ENCODE measurements at regions not wholly inside any gene's neighbourhood (a gene's known extent, or its start where the extent isn't known, plus 50 kb on each side); places are given as distances from the start of the nearest gene placed in this dataset.

GRCh38 chr15:46111730-46112129, 476.9 kb downstream of the SQOR start:
- Histone ChIP-seq H3K9me3 (ENCODE audit: low read length) (0 out of 2 replicates have a peak, but pooled peaks cover 3% of the 10 kb centered on the region), H3K4me2 (ENCODE audit: low read depth, low read length, poor library complexity, severe bottlenecking) (no peak overlapping the region), H3K4me3 (ENCODE audit: low read length) (no peak overlapping the region), H3K27ac (ENCODE audit: low read length) (no peak overlapping the region), H3K9me2 (replicated peaks; ENCODE audit: insufficient read depth, low read length) (no peaks in the 10 kb centered on the region), H3K27me3 (ENCODE audit: low read length) (no peaks in the 10 kb centered on the region), H3K9ac (ENCODE audit: low read length) (no peak overlapping the region), H2AFZ (ENCODE audit: low read length) (no peak overlapping the region), H3K36me3 (ENCODE audit: insufficient read depth, low read length) (no peaks in the 10 kb centered on the region), H3K4me1 (ENCODE audit: low read length) (no peaks in the 10 kb centered on the region), H3K79me2 (ENCODE audit: low read length) (no peaks in the 10 kb centered on the region), H4K20me1 (ENCODE audit: insufficient read depth, low read depth, low read length) (no peaks in the 10 kb centered on the region)
- no peak for DNase-seq

- no peak overlapping the region for H3K27ac ChIP-seq (ENCODE audit: low read length)
- no peaks in the 10 kb centered on the region for H3K9me2 ChIP-seq (replicated peaks; ENCODE audit: insufficient read depth, low read length)
- H3K27me3 ChIP-seq (ENCODE audit: low read length), result no peaks in the 10 kb centered on the region
- no peak overlapping the region for H3K4me2 ChIP-seq (ENCODE audit: low read depth, low read length, poor library complexity, severe bottlenecking)
- no peaks in the 10 kb centered on the region for H3K4me1 ChIP-seq (ENCODE audit: low read length)
- H4K20me1 ChIP-seq (ENCODE audit: insufficient read depth, low read depth, low read length), result no peaks in the 10 kb centered on the region
- H3K4me3 ChIP-seq (ENCODE audit: low read length), result no peak overlapping the region
- no peak for DNase-seq
- H3K36me3 ChIP-seq (ENCODE audit: insufficient read depth, low read length), result no peaks in the 10 kb centered on the region
- H3K79me2 ChIP-seq (ENCODE audit: low read length), result no peaks in the 10 kb centered on the region
- no peak overlapping the region for H2AFZ ChIP-seq (ENCODE audit: low read length)
- 0 out of 2 replicates have a peak, but pooled peaks cover 3% of the 10 kb centered on the region for H3K9me3 ChIP-seq (ENCODE audit: low read length)
- H3K9ac ChIP-seq (ENCODE audit: low read length), result no peak overlapping the region
Measured at GRCh38 chr15:46117071-46117470, 482.2 kb downstream of the SQOR start.

GRCh38 chr15:46120713-46121112, 485.9 kb downstream of the SQOR start:
- Histone ChIP-seq H3K9me3 (ENCODE audit: low read length) (peaks cover 20% of the 10 kb centered on the region), H3K9me2 (replicated peaks; ENCODE audit: insufficient read depth, low read length) (no peaks in the 10 kb centered on the region), H3K27me3 (ENCODE audit: low read length) (no peaks in the 10 kb centered on the region), H3K27ac (ENCODE audit: low read length) (no peak overlapping the region), H3K4me3 (ENCODE audit: low read length) (no peak overlapping the region), H3K9ac (ENCODE audit: low read length) (no peak overlapping the region), H3K36me3 (ENCODE audit: insufficient read depth, low read length) (no peaks in the 10 kb centered on the region), H3K79me2 (ENCODE audit: low read length) (no peaks in the 10 kb centered on the region), H3K4me2 (ENCODE audit: low read depth, low read length, poor library complexity, severe bottlenecking) (no peak overlapping the region), H3K4me1 (ENCODE audit: low read length) (no peaks in the 10 kb centered on the region), H4K20me1 (ENCODE audit: insufficient read depth, low read depth, low read length) (no peaks in the 10 kb centered on the region), H2AFZ (ENCODE audit: low read length) (no peak overlapping the region)
- no peak for DNase-seq

- Histone ChIP-seq H3K9me2 (replicated peaks; ENCODE audit: insufficient read depth, low read length) (no peaks in the 10 kb centered on the region), H3K79me2 (ENCODE audit: low read length) (no peaks in the 10 kb centered on the region), H3K9me3 (ENCODE audit: low read length) (peaks cover 17% of the 10 kb centered on the region), H3K4me1 (ENCODE audit: low read length) (no peaks in the 10 kb centered on the region), H4K20me1 (ENCODE audit: insufficient read depth, low read depth, low read length) (no peaks in the 10 kb centered on the region), H3K27ac (ENCODE audit: low read length) (no peak overlapping the region), H3K4me2 (ENCODE audit: low read depth, low read length, poor library complexity, severe bottlenecking) (no peak overlapping the region), H2AFZ (ENCODE audit: low read length) (no peak overlapping the region), H3K27me3 (ENCODE audit: low read length) (no peaks in the 10 kb centered on the region), H3K4me3 (ENCODE audit: low read length) (no peak overlapping the region), H3K36me3 (ENCODE audit: insufficient read depth, low read length) (no peaks in the 10 kb centered on the region), H3K9ac (ENCODE audit: low read length) (no peak overlapping the region)
- DNase-seq, result no peak
Measured at GRCh38 chr15:46121441-46121840, 486.6 kb downstream of the SQOR start.

- H3K4me3 ChIP-seq (ENCODE audit: low read length), result no peak overlapping the region
- no peaks in the 10 kb centered on the region for H3K4me1 ChIP-seq (ENCODE audit: low read length)
- H2AFZ ChIP-seq (ENCODE audit: low read length), result no peak overlapping the region
- no peak overlapping the region for H3K9ac ChIP-seq (ENCODE audit: low read length)
- no peaks in the 10 kb centered on the region for H3K79me2 ChIP-seq (ENCODE audit: low read length)
- DNase-seq, result no peak
- peaks cover 20% of the 10 kb centered on the region for H3K9me3 ChIP-seq (ENCODE audit: low read length)
- no peaks in the 10 kb centered on the region for H3K36me3 ChIP-seq (ENCODE audit: insufficient read depth, low read length)
- no peaks in the 10 kb centered on the region for H3K9me2 ChIP-seq (replicated peaks; ENCODE audit: insufficient read depth, low read length)
- H3K27ac ChIP-seq (ENCODE audit: low read length), result no peak overlapping the region
- no peak overlapping the region for H3K4me2 ChIP-seq (ENCODE audit: low read depth, low read length, poor library complexity, severe bottlenecking)
- no peaks in the 10 kb centered on the region for H3K27me3 ChIP-seq (ENCODE audit: low read length)
- no peaks in the 10 kb centered on the region for H4K20me1 ChIP-seq (ENCODE audit: insufficient read depth, low read depth, low read length)
Measured at GRCh38 chr15:46126581-46126980, 491.8 kb downstream of the SQOR start.

GRCh38 chr15:46127361-46127874, 492.6 kb downstream of the SQOR start:
- Histone ChIP-seq H4K20me1 (ENCODE audit: insufficient read depth, low read depth, low read length) (no peaks in the 10 kb centered on the region), H3K9me2 (replicated peaks; ENCODE audit: insufficient read depth, low read length) (no peaks in the 10 kb centered on the region), H3K9ac (ENCODE audit: low read length) (no peak overlapping the region), H3K9me3 (ENCODE audit: low read length) (peaks cover 24% of the 10 kb centered on the region), H2AFZ (ENCODE audit: low read length) (no peak overlapping the region), H3K27ac (ENCODE audit: low read length) (no peak overlapping the region), H3K27me3 (ENCODE audit: low read length) (no peaks in the 10 kb centered on the region), H3K79me2 (ENCODE audit: low read length) (no peaks in the 10 kb centered on the region), H3K4me2 (ENCODE audit: low read depth, low read length, poor library complexity, severe bottlenecking) (no peak overlapping the region), H3K4me1 (ENCODE audit: low read length) (no peaks in the 10 kb centered on the region), H3K4me3 (ENCODE audit: low read length) (no peak overlapping the region), H3K36me3 (ENCODE audit: insufficient read depth, low read length) (no peaks in the 10 kb centered on the region)
- no peak for DNase-seq

- Histone ChIP-seq H3K79me2 (ENCODE audit: low read length) (no peaks in the 10 kb centered on the region), H3K4me2 (ENCODE audit: low read depth, low read length, poor library complexity, severe bottlenecking) (no peak overlapping the region), H3K36me3 (ENCODE audit: insufficient read depth, low read length) (no peaks in the 10 kb centered on the region), H3K9ac (ENCODE audit: low read length) (no peak overlapping the region), H2AFZ (ENCODE audit: low read length) (no peak overlapping the region), H3K9me2 (replicated peaks; ENCODE audit: insufficient read depth, low read length) (no peaks in the 10 kb centered on the region), H3K4me1 (ENCODE audit: low read length) (no peaks in the 10 kb centered on the region), H4K20me1 (ENCODE audit: insufficient read depth, low read depth, low read length) (no peaks in the 10 kb centered on the region), H3K27ac (ENCODE audit: low read length) (no peak overlapping the region), H3K27me3 (ENCODE audit: low read length) (no peaks in the 10 kb centered on the region), H3K9me3 (ENCODE audit: low read length) (peaks cover 13% of the 10 kb centered on the region), H3K4me3 (ENCODE audit: low read length) (no peak overlapping the region)
- no peak for DNase-seq
Measured at GRCh38 chr15:46129145-46129544, 494.3 kb downstream of the SQOR start.

GRCh38 chr15:46131876-46132275, 497.0 kb downstream of the SQOR start:
- Histone ChIP-seq H3K27ac (ENCODE audit: low read length) (no peak overlapping the region), H3K9me2 (replicated peaks; ENCODE audit: insufficient read depth, low read length) (no peaks in the 10 kb centered on the region), H2AFZ (ENCODE audit: low read length) (no peak overlapping the region), H4K20me1 (ENCODE audit: insufficient read depth, low read depth, low read length) (no peaks in the 10 kb centered on the region), H3K9me3 (ENCODE audit: low read length) (peaks cover 25% of the 10 kb centered on the region), H3K4me2 (ENCODE audit: low read depth, low read length, poor library complexity, severe bottlenecking) (no peak overlapping the region), H3K4me1 (ENCODE audit: low read length) (no peaks in the 10 kb centered on the region), H3K36me3 (ENCODE audit: insufficient read depth, low read length) (no peaks in the 10 kb centered on the region), H3K27me3 (ENCODE audit: low read length) (no peaks in the 10 kb centered on the region), H3K79me2 (ENCODE audit: low read length) (no peaks in the 10 kb centered on the region), H3K9ac (ENCODE audit: low read length) (no peak overlapping the region), H3K4me3 (ENCODE audit: low read length) (no peak overlapping the region)
- no peak for DNase-seq

- Histone ChIP-seq H3K36me3 (ENCODE audit: insufficient read depth, low read length) (no peaks in the 10 kb centered on the region), H3K4me3 (ENCODE audit: low read length) (no peak overlapping the region), H3K27me3 (ENCODE audit: low read length) (no peaks in the 10 kb centered on the region), H3K79me2 (ENCODE audit: low read length) (no peaks in the 10 kb centered on the region), H3K4me1 (ENCODE audit: low read length) (no peaks in the 10 kb centered on the region), H3K27ac (ENCODE audit: low read length) (no peak overlapping the region), H2AFZ (ENCODE audit: low read length) (no peak overlapping the region), H3K4me2 (ENCODE audit: low read depth, low read length, poor library complexity, severe bottlenecking) (no peak overlapping the region), H3K9me2 (replicated peaks; ENCODE audit: insufficient read depth, low read length) (0 out of 2 replicates have a peak, but pooled peaks cover 4% of the 10 kb centered on the region), H3K9ac (ENCODE audit: low read length) (no peak overlapping the region), H4K20me1 (ENCODE audit: insufficient read depth, low read depth, low read length) (no peaks in the 10 kb centered on the region), H3K9me3 (ENCODE audit: low read length) (peaks cover 32% of the 10 kb centered on the region)
- no peak for DNase-seq
Measured at GRCh38 chr15:46137443-46137842, 502.6 kb downstream of the SQOR start.
